ENCODE measurements at regions not wholly inside any gene's neighbourhood (a gene's known extent, or its start where the extent isn't known, plus 50 kb on each side); places are given as distances from the start of the nearest gene placed in this dataset.

GRCh38 chr4:13857800-13858199 lies 230.3 kb upstream of the BOD1L1 start:
- no peak for TF ChIP-seq ZNF274 (IDR thresholded peaks at IDR 0.05; ENCODE audit: low read depth, low read length)
- TF ChIP-seq SUZ12 (IDR thresholded peaks at IDR 0.05; ENCODE audit: extremely low read depth, insufficient read depth, insufficient read length), result no peak

All from NT2/D1 (cell line).